Left lung (tissue), 4 donors: ENCODE measurements at regions not wholly inside any gene's neighbourhood (a gene's known extent, or its start where the extent isn't known, plus 50 kb on each side); places are given as distances from the start of the nearest gene placed in this dataset.

Source experiments
- ATAC-seq: fragments of 200-7000 bp; cut with Tn5 transposase; one replicate; pipeline ENCODE4 v1.9.1; 2020; ENCODE audit warnings: moderate library complexity
- DNase-seq, 4 donors: peaks; one replicate each; pipeline ENCODE4 v3.0.0-alpha.2; 2013 to 2020
- H3K27ac ChIP-seq, 2 donors: fragments of 200-600 bp; sonication (generic) in 1 of 2; one replicate each; pipeline versions ENCODE4 v1.5.0 to v1.8.0; 2020 to 2021
- H3K27me3 ChIP-seq, 2 donors: fragments of 200-600 bp; sonication (generic) in 1 of 2; one replicate each; pipeline versions ENCODE4 v1.5.0 to v1.8.0; 2020 to 2021
- H3K36me3 ChIP-seq, 2 donors: fragments of 200-600 bp; sonication (generic) in 1 of 2; one replicate each; pipeline versions ENCODE4 v1.5.0 to v1.8.0; 2020 to 2021
- H3K4me1 ChIP-seq, 2 donors: fragments of 200-600 bp; one replicate each; pipeline ENCODE4 v1.8.0; 2021
- H3K4me3 ChIP-seq, 2 donors: fragments of 200-600 bp; sonication (generic) in 1 of 2; one replicate each; pipeline versions ENCODE4 v1.5.0 to v1.8.0; 2020 to 2021; ENCODE audit warnings: mild to moderate bottlenecking in 1 of 2
- H3K9me3 ChIP-seq, 2 donors: fragments of 200-600 bp; sonication (generic) in 1 of 2; one replicate each; pipeline versions ENCODE4 v1.5.0 to v1.8.0; 2020 to 2021
- CTCF ChIP-seq, 2 donors: fragments of 200-600 bp; sonication (generic) in 1 of 2; IDR thresholded peaks; one replicate each; pipeline versions ENCODE4 v1.5.0 to v1.8.0; 2021; ENCODE audit warnings: antibody characterized with exemption in 2 of 2
- intact Hi-C, 2 donors: fragments of 100-400 bp; cut with DNase I; formaldehyde crosslinking; loops; one replicate each; pipeline versions ENCODE4 v1.11.2 to v1.14.2; 2022
- donor health status: DM: no; HTN: yes; CAD: no.
- donor health status: DM: no; HTN: no; CAD: no.

- no peak overlapping the region for H3K4me3 ChIP-seq
- ATAC-seq (no peak), DNase-seq (no peak)
- no peaks in the 10 kb centered on the region for H3K4me1 ChIP-seq
- no peaks in the 10 kb centered on the region for H3K27me3 ChIP-seq
- intact Hi-C loops = no loop called here
- no peak for TF ChIP-seq CTCF (IDR thresholded peaks at IDR 0.05)
- no peaks in the 10 kb centered on the region for H3K36me3 ChIP-seq
- no peak overlapping the region for H3K27ac ChIP-seq
- H3K9me3 ChIP-seq = no peaks in the 10 kb centered on the region
Measured at GRCh38 chr9:108264093-108264492, 591.7 kb downstream of the ACTL7B start.

- no peak for DNase-seq
- Histone ChIP-seq H3K9me3 (no peaks in the 10 kb centered on the region), H3K27ac (no peak overlapping the region), H3K4me3 (no peak overlapping the region), H3K36me3 (no peaks in the 10 kb centered on the region), H3K27me3 (no peaks in the 10 kb centered on the region), H3K4me1 (no peaks in the 10 kb centered on the region)
- TF ChIP-seq CTCF (IDR thresholded peaks at IDR 0.05) = no peak
- no peak for ATAC-seq
- intact Hi-C loops = no loop called here
Measured at GRCh38 chr9:108262836-108263235, 593.0 kb downstream of the ACTL7B start.

- intact Hi-C loops = no loop called here
Measured at GRCh38 chr9:108259917-108260675, 595.7 kb downstream of the ACTL7B start.

GRCh38 chr9:108258640-108259039, 597.1 kb downstream of the ACTL7B start:
- intact Hi-C loops = no loop called here
- H3K36me3 ChIP-seq = no peaks in the 10 kb centered on the region
- no peak for ATAC-seq

More at GRCh38 chr9:108259917-108260675, 595.7 kb downstream of the ACTL7B start:
- no peak for ATAC-seq
- no peak overlapping the region for H3K27ac ChIP-seq
- no peak for DNase-seq
- no peaks in the 10 kb centered on the region for H3K36me3 ChIP-seq
- TF ChIP-seq CTCF (IDR thresholded peaks at IDR 0.05) = no peak
- H3K27me3 ChIP-seq = no peaks in the 10 kb centered on the region
- H3K9me3 ChIP-seq = no peaks in the 10 kb centered on the region
- no peaks in the 10 kb centered on the region for H3K4me1 ChIP-seq
- H3K4me3 ChIP-seq = no peak overlapping the region

GRCh38 chr9:108257382-108257781, 598.4 kb downstream of the ACTL7B start:
- ATAC-seq = no peak
- Histone ChIP-seq H3K9me3 (no peaks in the 10 kb centered on the region), H3K4me3 (no peak overlapping the region), H3K36me3 (no peaks in the 10 kb centered on the region), H3K27ac (no peak overlapping the region), H3K4me1 (no peaks in the 10 kb centered on the region), H3K27me3 (no peaks in the 10 kb centered on the region)
- no peak for TF ChIP-seq CTCF (IDR thresholded peaks at IDR 0.05)
- DNase-seq = no peak
- intact Hi-C loops = no loop called here

More at GRCh38 chr9:108258640-108259039, 597.1 kb downstream of the ACTL7B start:
- Histone ChIP-seq H3K4me1 (no peaks in the 10 kb centered on the region), H3K27ac (no peak overlapping the region), H3K4me3 (no peak overlapping the region), H3K27me3 (no peaks in the 10 kb centered on the region), H3K9me3 (no peaks in the 10 kb centered on the region)
- DNase-seq = no peak
- no peak for TF ChIP-seq CTCF (IDR thresholded peaks at IDR 0.05)
